Hepatocyte (in vitro differentiated cells): ENCODE measurements at regions not wholly inside any gene's neighbourhood (a gene's known extent, or its start where the extent isn't known, plus 50 kb on each side); places are given as distances from the start of the nearest gene placed in this dataset.
"Not testable (repeated sequence)": the region's sequence is repeated elsewhere in the genome, so short reads cannot be mapped to it uniquely, and the experiment has no call there.

Experiments used
- DNase-seq: peaks from one replicate; pipeline ENCODE4 v3.0.0-alpha.2; 2016; ENCODE audit warnings: low spot score
- H2AFZ ChIP-seq: fragments of 200-600 bp; sonication (generic); 2 replicates; pipeline ENCODE4 v1.6.0; 2016; ENCODE audit warnings: antibody characterized with exemption, mild to moderate bottlenecking
- H3K27ac ChIP-seq: fragments of 200-600 bp; sonication (generic); 2 replicates; pipeline ENCODE4 v1.5.1; 2016; ENCODE audit warnings: mild to moderate bottlenecking
- H3K27me3 ChIP-seq: fragments of 200-600 bp; sonication (generic); 2 replicates; pipeline ENCODE4 v1.6.1; 2016
- H3K36me3 ChIP-seq: fragments of 200-600 bp; sonication (generic); replicated peaks from 2 replicates; pipeline ENCODE4 v1.5.1; 2016; ENCODE audit warnings: low read depth; ENCODE audit not compliant: insufficient read depth
- H3K4me1 ChIP-seq: fragments of 200-600 bp; sonication (generic); 2 replicates; pipeline ENCODE4 v1.5.1; 2016; ENCODE audit warnings: mild to moderate bottlenecking, moderate library complexity; ENCODE audit not compliant: insufficient read depth
- H3K4me2 ChIP-seq: fragments of 200-600 bp; sonication (generic); 2 replicates; pipeline ENCODE4 v1.6.0; 2016
- H3K4me3 ChIP-seq: fragments of 200-600 bp; sonication (generic); 2 replicates; pipeline ENCODE4 v1.5.1; 2016; ENCODE audit warnings: mild to moderate bottlenecking
- H3K79me2 ChIP-seq: fragments of 200-600 bp; sonication (generic); 2 replicates; pipeline ENCODE4 v1.6.0; 2017; ENCODE audit warnings: mild to moderate bottlenecking
- H3K9me2 ChIP-seq: fragments of 200-600 bp; sonication (generic); replicated peaks from 2 replicates; pipeline ENCODE4 v1.6.0; 2017; ENCODE audit warnings: mild to moderate bottlenecking; ENCODE audit not compliant: insufficient read depth
- H3K9me3 ChIP-seq: fragments of 200-600 bp; sonication (generic); 2 replicates; pipeline ENCODE4 v1.5.1; 2016; ENCODE audit warnings: low read depth, mild to moderate bottlenecking
- H4K20me1 ChIP-seq: fragments of 200-600 bp; sonication (generic); 2 replicates; pipeline ENCODE4 v1.6.0; 2016; ENCODE audit warnings: mild to moderate bottlenecking; ENCODE audit not compliant: insufficient read depth, poor library complexity, severe bottlenecking
- CTCF ChIP-seq: fragments of 200-600 bp; sonication (generic); IDR thresholded peaks from 2 replicates; pipeline ENCODE4 v1.5.1; 2016; ENCODE audit warnings: antibody characterized with exemption, mild to moderate bottlenecking; ENCODE audit not compliant: poor library complexity
- EZH2 ChIP-seq: fragments of 200-600 bp; sonication (generic); IDR thresholded peaks from 2 replicates; pipeline ENCODE4 v1.6.1; 2016; ENCODE audit warnings: antibody characterized with exemption, mild to moderate bottlenecking, borderline replicate concordance
- EZH2phosphoT487 ChIP-seq: fragments of 200-600 bp; sonication (generic); IDR thresholded peaks from one replicate; pipeline ENCODE4 v1.6.1; 2018; ENCODE audit warnings: antibody characterized with exemption, mild to moderate bottlenecking, low read depth, moderate library complexity; ENCODE audit not compliant: unreplicated experiment, severe bottlenecking
- WGBS: methylation state at CpG from one replicate; pipeline ENCODE4 v1.1.6; 2016; ENCODE audit warnings: low lambda C conversion rate; ENCODE audit errors: missing lambda C conversion rate; 5-methylcytosine and 5-hydroxymethylcytosine counted together

GRCh38 chr3:181487236-181487978, 224.3 kb upstream of the SOX2 start:
- no peak overlapping the region for H2AFZ ChIP-seq
- no peaks in the 10 kb centered on the region for H4K20me1 ChIP-seq
- H3K36me3 ChIP-seq = no peaks in the 10 kb centered on the region
- no peaks in the 10 kb centered on the region for H3K9me2 ChIP-seq
- H3K4me1 ChIP-seq = no peaks in the 10 kb centered on the region
- no peaks in the 10 kb centered on the region for H3K27me3 ChIP-seq
- WGBS = 94% methylated on average over 5 of the region's 5 CpGs
- no peak for TF ChIP-seq EZH2phosphoT487
- no peak for TF ChIP-seq EZH2
- TF ChIP-seq CTCF = no peak
- no peak for DNase-seq
- H3K9me3 ChIP-seq = no peaks in the 10 kb centered on the region
- no peak overlapping the region for H3K4me3 ChIP-seq
- H3K4me2 ChIP-seq = no peak overlapping the region
- H3K79me2 ChIP-seq = no peaks in the 10 kb centered on the region
- H3K27ac ChIP-seq = no peak overlapping the region

- no peak overlapping the region for H3K27ac ChIP-seq
- 64% methylated on average over 7 of the region's 7 CpGs for WGBS
These were observed 225.4 kb upstream of the SOX2 start for GRCh38 chr3:181486141-181486885.

DNA sequence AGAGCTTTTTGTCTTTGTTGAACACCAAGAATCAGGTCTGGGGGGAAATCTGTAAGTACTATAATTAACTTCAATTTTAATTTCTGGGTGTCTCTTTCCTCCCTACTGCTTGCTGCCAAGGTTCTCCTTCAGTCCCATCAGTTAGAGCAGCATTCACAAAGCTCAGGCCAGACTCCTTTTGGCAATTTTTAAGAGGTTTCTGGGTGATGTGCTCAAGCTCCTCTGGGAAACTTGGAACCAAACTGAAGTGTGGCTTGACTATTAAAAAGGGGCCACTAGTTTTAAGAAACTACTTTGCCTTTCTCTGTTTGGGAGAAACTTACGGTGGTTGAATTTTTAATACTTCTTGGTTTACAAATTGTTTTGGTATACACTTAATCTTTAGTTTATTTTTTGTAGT, 227.7 kb upstream of the SOX2 start:
- H3K79me2 ChIP-seq = no peaks in the 10 kb centered on the region
- H3K4me3 ChIP-seq = no peak overlapping the region
- H3K9me2 ChIP-seq = no peaks in the 10 kb centered on the region
- DNase-seq = no peak
- TF ChIP-seq EZH2 = no peak
- TF ChIP-seq EZH2phosphoT487 = no peak
- no peak for TF ChIP-seq CTCF
- H3K27me3 ChIP-seq = no peaks in the 10 kb centered on the region
- no peaks in the 10 kb centered on the region for H4K20me1 ChIP-seq
- no peaks in the 10 kb centered on the region for H3K36me3 ChIP-seq
- H3K4me2 ChIP-seq = no peak overlapping the region
- WGBS = 92% methylated on average over 1 of the region's 1 CpG
- no peak overlapping the region for H3K27ac ChIP-seq
- H2AFZ ChIP-seq = no peak overlapping the region
- no peaks in the 10 kb centered on the region for H3K9me3 ChIP-seq
- no peaks in the 10 kb centered on the region for H3K4me1 ChIP-seq

More at GRCh38 chr3:181486141-181486885, 225.4 kb upstream of the SOX2 start:
- Histone ChIP-seq H3K4me2 (no peak overlapping the region), H3K9me2 (no peaks in the 10 kb centered on the region), H2AFZ (no peak overlapping the region), H4K20me1 (no peaks in the 10 kb centered on the region), H3K27me3 (no peaks in the 10 kb centered on the region), H3K4me1 (no peaks in the 10 kb centered on the region), H3K4me3 (no peak overlapping the region), H3K36me3 (no peaks in the 10 kb centered on the region), H3K79me2 (no peaks in the 10 kb centered on the region), H3K9me3 (no peaks in the 10 kb centered on the region)
- no peak for DNase-seq
- no peak for TF ChIP-seq EZH2phosphoT487
- no peak for TF ChIP-seq EZH2
- no peak for TF ChIP-seq CTCF

- WGBS = 58% methylated on average over 1 of the region's 1 CpG
- not testable (repeated sequence) for H3K9me2 ChIP-seq, H3K9me3 ChIP-seq, H3K27me3 ChIP-seq, H4K20me1 ChIP-seq, H3K4me3 ChIP-seq, H3K4me1 ChIP-seq, H3K4me2 ChIP-seq, H2AFZ ChIP-seq, H3K79me2 ChIP-seq, H3K27ac ChIP-seq, DNase-seq, H3K36me3 ChIP-seq
These were observed 236.6 kb upstream of the SOX2 start for GRCh38 chr3:181475146-181475545.
